ENCODE measurements at regions not wholly inside any gene's neighbourhood (a gene's known extent, or its start where the extent isn't known, plus 50 kb on each side); places are given as distances from the start of the nearest gene placed in this dataset.
A peak's percentile ranks its signal among the peaks of the same experiment; 100 is the strongest.

DNA sequence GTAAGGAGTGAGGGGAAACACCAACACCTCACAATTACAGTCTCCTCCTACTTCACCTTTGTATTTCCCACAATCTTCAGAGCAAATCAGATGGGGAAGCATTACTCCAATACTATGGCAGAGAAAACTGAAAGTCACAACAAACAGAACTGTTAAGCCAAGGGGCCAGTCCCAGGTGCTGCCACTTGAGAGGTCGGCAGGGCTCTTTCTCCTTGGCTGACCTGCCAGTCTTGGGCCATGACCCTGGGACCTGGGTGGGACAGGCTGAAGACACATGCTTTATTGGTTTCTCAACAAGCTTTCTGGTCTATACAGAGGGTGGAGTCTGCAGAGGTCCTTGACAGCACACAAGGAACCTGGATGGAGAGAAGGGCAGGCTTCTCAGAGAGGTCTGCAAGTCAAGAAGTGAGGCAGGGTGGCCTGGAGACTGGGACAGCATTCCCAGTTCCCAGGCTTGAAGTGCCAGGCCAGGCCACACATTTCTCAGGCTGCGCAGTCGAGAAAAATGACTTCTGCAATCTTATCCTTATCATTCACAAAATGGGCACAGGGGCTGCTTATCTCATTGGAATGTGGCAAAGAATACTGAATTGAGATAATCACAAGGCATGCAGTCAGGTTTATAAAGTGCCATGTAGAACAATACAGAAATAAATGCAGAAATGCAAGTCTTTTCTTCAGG lies 301.0 kb downstream of the CXCL12 start:
- ChIA-PET CTCF (no interaction called here), POLR2A (no interaction called here)
- no peak for DNase-seq (ENCODE audit: low read depth)
- H3K36me3 ChIP-seq (ENCODE audit: control insufficient read depth, insufficient read depth, low read length) = no peaks in the 10 kb centered on the region
- H3K27me3 ChIP-seq (ENCODE audit: control insufficient read depth, insufficient read depth, low read length) = no peaks in the 10 kb centered on the region
- no peak overlapping the region for H3K4me3 ChIP-seq (ENCODE audit: low read depth, low read length)
- TF ChIP-seq, protein P1, sequence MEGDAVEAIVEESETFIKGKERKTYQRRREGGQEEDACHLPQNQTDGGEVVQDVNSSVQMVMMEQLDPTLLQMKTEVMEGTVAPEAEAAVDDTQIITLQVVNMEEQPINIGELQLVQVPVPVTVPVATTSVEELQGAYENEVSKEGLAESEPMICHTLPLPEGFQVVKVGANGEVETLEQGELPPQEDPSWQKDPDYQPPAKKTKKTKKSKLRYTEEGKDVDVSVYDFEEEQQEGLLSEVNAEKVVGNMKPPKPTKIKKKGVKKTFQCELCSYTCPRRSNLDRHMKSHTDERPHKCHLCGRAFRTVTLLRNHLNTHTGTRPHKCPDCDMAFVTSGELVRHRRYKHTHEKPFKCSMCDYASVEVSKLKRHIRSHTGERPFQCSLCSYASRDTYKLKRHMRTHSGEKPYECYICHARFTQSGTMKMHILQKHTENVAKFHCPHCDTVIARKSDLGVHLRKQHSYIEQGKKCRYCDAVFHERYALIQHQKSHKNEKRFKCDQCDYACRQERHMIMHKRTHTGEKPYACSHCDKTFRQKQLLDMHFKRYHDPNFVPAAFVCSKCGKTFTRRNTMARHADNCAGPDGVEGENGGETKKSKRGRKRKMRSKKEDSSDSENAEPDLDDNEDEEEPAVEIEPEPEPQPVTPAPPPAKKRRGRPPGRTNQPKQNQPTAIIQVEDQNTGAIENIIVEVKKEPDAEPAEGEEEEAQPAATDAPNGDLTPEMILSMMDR (IDR thresholded peaks at IDR 0.05; ENCODE audit: insufficient read depth, low read depth, low read length) = no peak

DNA sequence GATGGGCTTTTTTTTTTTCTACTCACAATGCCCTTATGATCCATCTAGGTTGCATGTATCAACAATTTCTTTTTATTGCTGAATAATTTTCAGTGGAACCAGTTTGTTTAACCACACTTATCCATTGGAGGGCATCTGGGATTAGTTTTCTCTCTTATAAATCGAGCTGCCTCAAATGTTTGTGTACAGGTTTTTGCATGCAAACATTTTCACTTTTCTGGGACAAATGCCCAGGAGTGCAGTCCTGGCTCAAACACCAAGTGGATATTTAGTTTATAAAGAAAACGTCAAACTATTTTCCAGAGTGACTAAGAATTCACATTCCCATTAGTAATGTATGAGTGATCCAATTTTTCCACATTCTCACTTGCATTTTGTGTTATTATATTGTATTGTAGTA lies 313.4 kb downstream of the CXCL12 start:
- POLR2A ChIA-PET = interaction anchor here (0.5 to 0.9 kb wide), 3 partner anchors 229 to 718 kb away, joined by 6 to 25 read pairs (median 18); no protein-coding TSS in a partner anchor
- no peaks in the 10 kb centered on the region for H3K36me3 ChIP-seq (ENCODE audit: control insufficient read depth, insufficient read depth, low read length)
- no peaks in the 10 kb centered on the region for H3K27me3 ChIP-seq (ENCODE audit: control insufficient read depth, insufficient read depth, low read length)
- CTCF ChIA-PET = interaction anchor here (1.0 to 1.8 kb wide), 3 partner anchors 64 to 399 kb away, joined by 4 read pairs; no protein-coding TSS in a partner anchor
- no peak overlapping the region for H3K4me3 ChIP-seq (ENCODE audit: low read depth, low read length)
- peak; percentile 89 for DNase-seq (ENCODE audit: low read depth)
- TF ChIP-seq, protein P1 (IDR thresholded peaks at IDR 0.05; ENCODE audit: insufficient read depth, low read depth, low read length) = peak; percentile 39

DNA sequence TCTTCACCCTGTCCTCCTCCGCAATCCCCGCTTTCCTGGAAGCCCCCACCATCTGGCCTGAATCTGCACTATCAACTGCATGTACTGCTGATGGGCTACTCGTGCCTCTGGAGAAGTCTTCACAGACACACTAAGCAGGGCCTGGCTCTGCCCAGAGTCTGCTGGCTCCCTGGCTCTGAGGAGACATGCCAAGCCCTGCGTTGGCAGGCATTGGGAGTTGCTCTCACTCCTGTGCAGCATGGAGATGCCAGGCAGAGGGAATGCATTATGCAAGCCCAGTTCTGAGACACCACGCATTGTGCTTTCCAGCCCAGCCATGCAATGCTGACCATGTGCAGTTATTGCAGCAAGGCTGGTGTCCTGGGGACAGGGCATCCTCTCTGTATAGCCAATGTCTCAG lies 314.6 kb downstream of the CXCL12 start:
- CTCF ChIA-PET = interaction anchor here (0.7 to 1.8 kb wide), 3 partner anchors 313 to 397 kb away, joined by 3 to 4 read pairs (median 4); no protein-coding TSS in a partner anchor
- DNase-seq (ENCODE audit: low read depth) = no peak
- H3K4me3 ChIP-seq (ENCODE audit: low read depth, low read length) = no peak overlapping the region
- no peaks in the 10 kb centered on the region for H3K36me3 ChIP-seq (ENCODE audit: control insufficient read depth, insufficient read depth, low read length)
- no peaks in the 10 kb centered on the region for H3K27me3 ChIP-seq (ENCODE audit: control insufficient read depth, insufficient read depth, low read length)
- POLR2A ChIA-PET = no interaction called here
- TF ChIP-seq, protein P1 (IDR thresholded peaks at IDR 0.05; ENCODE audit: insufficient read depth, low read depth, low read length) = no peak

DNA sequence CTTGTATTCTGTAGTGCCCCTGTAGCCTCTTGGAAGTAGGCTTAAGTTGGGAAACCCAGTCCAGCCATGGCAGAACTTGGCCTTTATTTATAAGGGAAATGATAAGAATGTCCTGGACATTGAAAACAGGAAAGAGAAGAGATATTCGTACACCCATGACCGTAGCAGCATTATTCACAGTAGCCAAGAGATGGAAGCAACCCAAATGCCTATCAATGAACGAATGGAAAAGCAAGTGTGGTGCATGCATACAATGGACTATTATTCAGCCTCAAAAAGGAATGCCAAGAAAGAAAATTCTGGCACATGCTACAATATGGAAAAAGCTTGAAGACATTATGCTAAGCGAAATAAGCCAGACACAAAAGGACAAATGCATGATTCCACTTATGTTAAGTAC lies 315.3 kb downstream of the CXCL12 start:
- no peak for DNase-seq (ENCODE audit: low read depth)
- ChIA-PET POLR2A (no interaction called here), CTCF (no interaction called here)
- H3K36me3 ChIP-seq (ENCODE audit: control insufficient read depth, insufficient read depth, low read length) = no peaks in the 10 kb centered on the region
- H3K4me3 ChIP-seq (ENCODE audit: low read depth, low read length) = no peak overlapping the region
- TF ChIP-seq, protein P1 (IDR thresholded peaks at IDR 0.05; ENCODE audit: insufficient read depth, low read depth, low read length) = no peak
- no peaks in the 10 kb centered on the region for H3K27me3 ChIP-seq (ENCODE audit: control insufficient read depth, insufficient read depth, low read length)

DNA sequence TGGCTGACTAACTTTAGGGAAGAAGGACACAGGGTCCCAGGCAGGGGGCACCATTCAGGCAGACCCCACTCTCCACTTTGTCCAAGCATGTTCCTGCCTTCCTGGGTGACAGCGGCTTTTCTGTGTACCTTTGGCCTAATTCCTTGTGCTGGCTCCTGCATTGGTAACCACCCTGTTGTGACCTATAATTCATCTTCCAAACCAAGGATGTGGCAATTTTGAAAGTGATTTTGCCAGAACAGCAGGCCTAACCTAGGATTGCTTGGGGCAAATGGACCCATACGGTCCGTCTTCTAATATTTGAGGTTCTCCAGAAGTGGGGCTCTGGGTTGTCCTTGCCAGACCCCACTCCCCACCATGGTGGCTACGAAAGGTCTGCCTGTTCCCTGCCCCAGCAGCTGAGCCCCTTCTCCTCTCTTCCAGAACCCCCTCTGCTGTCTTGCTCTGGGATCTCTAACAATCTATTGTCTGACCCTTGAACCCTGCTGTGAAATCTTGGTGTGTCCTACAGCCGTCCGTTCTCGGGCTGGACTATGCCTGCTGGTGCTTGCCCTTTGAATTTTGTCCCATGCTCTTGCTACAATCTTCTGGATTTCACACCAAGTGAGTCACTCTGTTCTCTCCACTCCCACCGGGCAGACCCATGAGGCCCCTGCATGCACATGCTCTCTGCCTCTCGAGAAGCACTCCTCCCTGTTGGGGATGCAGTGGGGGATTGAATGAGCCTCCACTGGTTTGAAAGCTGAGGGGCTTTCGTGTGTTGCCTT lies 316.0 kb downstream of the CXCL12 start:
- DNase-seq (ENCODE audit: low read depth) = no peak
- ChIA-PET POLR2A (no interaction called here), CTCF (no interaction called here)
- Histone ChIP-seq H3K27me3 (ENCODE audit: control insufficient read depth, insufficient read depth, low read length) (no peaks in the 10 kb centered on the region), H3K36me3 (ENCODE audit: control insufficient read depth, insufficient read depth, low read length) (no peaks in the 10 kb centered on the region), H3K4me3 (ENCODE audit: low read depth, low read length) (no peak overlapping the region)
- TF ChIP-seq, protein P1 (IDR thresholded peaks at IDR 0.05; ENCODE audit: insufficient read depth, low read depth, low read length) = no peak
